Amygdala (tissue), 56 donors: ENCODE measurements at regions not wholly inside any gene's neighbourhood (a gene's known extent, or its start where the extent isn't known, plus 50 kb on each side); places are given as distances from the start of the nearest gene placed in this dataset.
A peak's percentile ranks its signal among the peaks of the same experiment; 100 is the strongest.

Source experiments
- DNase-seq, 56 donors: peaks; one replicate each; lab custom pipeline; 2025; lab: John Stamatoyannopoulos, UW

DNA sequence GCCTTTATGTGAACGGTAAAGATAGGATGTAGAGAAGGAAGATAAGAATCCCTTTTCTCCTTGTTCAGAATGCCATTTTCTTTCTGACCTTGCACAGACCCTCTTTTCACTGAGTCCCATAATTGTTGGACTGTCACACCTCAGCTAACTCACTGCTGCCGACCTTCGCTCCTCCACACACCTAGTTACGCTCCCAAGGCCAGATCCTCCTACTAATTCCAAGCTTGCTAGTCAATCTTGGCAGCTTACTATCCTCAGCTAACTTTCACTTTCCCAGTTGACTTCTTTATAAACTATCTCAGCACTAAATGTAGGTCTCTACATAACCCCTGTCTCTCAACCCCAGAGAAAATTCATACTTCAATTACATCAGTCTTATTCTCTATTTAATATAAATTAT lies 471.8 kb upstream of the PRMT6 start:
- no peak for DNase-seq

DNA sequence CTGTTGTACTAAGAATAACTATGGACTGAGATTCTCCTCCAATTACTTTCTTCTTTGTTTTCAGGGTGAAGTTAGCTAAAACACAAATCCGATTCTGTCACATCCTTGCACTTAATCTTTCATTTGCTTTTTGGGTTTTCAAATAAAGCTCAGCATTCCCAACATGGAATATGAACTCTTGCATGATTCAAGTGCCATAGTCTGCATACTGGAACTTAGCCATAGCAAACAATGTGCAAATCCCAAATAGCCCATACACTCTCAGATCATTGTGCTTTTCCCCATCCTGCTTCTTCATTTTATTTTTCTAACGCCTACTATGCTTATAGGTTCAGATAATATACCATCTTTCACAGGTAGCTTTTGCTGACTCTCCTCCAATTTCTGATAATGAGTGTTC lies 455.8 kb upstream of the PRMT6 start:
- no peak for DNase-seq

DNA sequence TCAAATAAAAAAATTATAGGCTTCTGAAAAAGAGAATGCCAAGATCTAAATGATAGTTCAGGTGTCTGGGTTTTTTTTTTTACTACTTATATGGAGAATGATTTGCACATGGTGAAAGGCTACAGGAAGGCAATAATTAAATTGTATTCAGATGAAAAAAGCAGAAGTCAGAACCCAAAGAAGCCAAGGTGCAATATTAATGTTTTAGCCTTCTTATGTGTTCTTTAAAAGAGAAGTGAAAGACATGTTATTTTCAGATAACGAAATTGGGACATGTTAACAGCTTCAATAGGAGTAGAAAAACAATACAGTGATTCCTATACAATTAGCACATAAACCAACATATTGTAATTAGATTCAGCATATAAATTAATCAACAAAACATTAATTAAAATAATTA lies 452.9 kb upstream of the PRMT6 start:
- DNase-seq, result no peak

DNA sequence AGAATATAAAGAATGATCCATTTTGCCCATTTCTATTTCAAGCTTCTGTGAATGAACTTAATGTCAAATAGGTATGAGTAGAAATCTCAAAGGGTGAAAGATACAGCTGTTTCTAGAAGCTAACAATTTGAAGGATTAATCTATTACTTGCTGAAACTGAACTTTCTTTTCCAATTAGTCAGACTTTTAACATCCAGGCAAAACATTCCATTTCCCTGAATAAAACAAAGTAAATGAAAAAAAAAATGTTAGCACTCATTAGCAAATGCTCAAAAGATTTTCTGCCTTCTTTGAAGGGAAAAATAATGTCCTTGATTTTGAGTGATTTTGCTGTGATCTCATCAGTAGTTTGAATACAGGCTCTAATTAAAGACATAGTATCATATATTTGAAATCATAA lies 447.6 kb upstream of the PRMT6 start:
- DNase-seq, result no peak

DNA sequence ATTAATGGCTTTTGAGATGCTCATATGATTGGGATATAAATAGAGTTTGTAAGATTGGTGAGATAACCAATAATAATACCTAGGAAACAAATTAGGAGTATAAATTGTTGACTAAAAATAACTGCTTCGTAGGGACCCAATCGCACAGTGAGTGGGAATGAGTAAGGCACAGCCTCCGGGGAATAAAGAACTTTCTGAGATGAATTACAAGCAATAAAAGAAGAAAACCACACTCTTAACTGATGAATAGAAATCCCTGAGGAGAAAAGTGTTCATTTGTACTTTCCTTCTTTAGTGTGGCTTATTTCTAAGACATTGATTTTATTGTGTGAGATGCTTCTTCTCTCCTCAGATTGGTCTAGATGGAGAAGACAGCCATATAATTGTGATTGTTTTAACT lies 443.4 kb upstream of the PRMT6 start:
- no peak for DNase-seq

DNA sequence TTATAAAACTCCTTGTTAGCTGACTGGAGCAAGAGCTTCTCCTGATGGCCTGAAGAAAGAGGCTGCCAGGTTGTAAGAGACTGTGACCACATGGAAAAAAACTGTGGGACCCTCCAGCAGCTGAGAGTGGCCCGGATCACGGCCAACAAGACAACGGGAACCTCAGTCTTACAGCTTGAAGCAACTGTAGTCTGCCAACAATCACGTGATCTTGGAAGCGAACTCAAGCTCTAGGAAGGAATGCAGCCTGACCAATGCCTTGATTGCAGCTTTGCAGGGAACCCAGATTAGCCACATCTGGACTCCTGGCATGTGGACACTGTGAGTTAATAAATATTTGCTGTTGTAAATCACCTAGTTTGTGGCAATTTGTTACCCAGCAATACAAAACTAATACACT lies 442.6 kb upstream of the PRMT6 start:
- no peak for DNase-seq

DNA sequence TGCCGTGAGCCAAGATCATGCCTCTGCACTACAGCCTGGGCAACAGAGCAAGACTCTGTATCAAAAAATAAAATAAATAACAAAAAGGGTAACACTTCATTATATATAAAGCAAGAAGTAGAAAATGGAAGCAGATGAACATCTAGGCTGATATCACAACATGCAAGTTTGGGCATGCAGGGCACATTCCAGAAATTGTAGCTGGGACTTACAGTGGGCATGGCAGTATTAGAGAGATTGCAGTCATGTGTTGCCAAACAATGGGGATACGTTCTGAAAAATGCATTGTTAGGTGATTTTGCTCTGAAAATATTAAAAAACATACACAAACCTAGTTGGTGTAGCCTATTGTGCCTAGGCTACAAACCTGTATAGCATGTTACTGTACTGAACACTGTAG lies 441.0 kb upstream of the PRMT6 start:
- no peak for DNase-seq

DNA sequence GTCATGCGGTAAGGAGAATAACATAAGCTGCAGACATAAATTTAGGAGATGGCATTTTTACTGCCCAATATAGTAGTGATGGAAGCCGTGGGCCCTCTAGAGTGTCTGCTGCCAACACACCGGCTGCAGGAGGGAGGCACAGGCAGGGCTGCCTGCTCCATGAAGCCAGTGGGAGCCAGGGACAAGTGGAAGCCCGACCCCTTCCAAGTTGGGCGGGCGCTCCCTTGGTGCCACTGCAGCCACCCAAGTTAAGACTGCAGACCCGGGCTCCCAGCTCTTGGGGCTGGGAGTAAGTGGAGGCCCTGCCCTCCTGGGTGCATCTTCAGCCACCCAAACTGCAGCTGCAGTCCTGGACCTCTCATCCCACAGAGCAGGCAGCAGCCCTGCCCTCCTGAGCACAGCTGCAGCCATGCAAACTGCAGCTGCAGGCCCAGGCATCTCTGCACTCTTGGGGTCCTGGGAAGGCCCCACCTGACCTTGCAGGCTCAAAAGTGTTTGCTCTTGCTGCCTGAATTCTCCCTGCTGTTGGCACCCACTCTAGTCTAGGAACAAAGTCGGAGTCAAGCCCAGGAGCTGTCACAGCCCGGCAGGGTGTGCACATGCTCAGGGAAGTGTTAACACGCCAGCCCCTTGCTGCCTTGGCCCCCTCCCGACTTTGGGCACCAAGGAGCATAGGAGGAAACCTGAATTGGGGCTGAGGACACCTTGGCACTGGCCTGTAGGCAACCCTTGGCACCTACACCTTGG lies 437.2 kb upstream of the PRMT6 start:
- DNase-seq, result no peak

DNA sequence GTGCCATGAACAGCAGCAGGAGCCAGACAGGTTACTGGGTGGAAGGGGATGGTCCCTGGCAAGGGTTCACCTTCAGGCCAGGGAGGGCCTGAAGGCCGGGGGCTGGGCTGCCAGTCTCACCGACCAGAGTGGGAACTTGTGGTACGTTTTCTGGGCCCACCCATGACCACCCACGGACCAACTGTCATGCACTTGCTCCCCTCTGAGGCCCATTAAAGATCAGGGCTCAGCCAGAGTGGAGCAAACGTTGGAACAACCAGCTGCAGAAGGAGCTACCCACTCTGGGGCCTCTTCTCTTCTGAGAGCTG lies 436.7 kb upstream of the PRMT6 start:
- DNase-seq, result no peak

DNA sequence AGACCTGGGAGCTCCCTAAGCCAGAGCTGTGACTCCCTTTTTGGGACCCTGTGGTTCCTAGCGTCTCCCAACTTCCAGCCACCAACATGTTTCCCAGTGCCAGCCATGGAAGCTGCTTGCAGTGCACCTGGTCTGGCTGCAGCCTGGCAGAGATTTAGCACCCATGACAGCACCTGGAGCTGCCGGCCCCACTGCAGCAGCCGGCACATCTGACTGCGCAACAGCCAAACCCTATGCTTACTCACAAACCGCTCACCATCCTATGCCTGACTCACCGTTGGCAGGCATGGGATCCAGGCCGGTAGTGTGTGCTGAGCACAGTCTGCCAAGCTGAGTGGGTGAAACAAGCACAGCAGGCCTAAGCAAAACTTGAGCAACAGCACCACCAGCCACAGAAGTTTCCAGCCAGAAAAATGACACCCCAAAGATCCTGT lies 435.9 kb upstream of the PRMT6 start:
- DNase-seq, result peak in 6 of 56 donors; percentile 2 to 51 (median 8)

DNA sequence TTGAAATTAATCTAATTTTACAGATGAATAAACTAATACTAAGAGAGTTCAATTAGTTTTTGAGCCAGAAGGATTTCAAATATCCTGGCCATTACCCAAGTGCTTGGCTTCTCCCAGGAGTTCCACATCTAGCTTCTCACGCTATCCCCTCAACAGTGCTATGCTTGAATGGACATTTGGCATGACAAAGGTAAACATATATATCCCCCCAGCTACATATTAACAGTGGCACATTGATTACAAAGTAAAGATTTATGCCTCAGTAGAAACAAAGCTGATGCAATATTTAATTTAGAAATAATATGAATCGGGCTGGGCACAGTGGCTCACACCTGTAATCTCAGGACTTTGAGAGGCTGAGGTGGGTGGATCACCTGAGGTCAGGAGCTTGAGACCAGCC lies 434.6 kb upstream of the PRMT6 start:
- DNase-seq, result no peak

DNA sequence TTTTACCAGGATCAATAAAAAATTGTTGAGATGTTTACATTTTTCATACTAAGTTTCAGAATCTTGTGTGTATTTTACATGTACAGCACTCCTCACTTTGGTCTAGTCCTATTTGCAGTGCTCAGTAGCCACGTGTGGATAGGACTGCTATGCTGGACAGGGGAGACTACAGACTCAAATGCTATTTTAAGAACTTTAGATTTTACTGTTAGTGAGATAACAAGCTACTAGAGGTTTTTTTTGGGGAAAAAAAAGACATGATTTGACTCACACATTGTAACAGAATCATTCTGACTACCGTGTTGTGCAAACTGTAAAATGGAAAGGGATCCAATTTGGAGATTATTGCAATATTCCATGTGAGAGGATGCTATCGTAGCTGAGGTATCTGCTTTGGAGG lies 418.9 kb upstream of the PRMT6 start:
- no peak for DNase-seq

DNA sequence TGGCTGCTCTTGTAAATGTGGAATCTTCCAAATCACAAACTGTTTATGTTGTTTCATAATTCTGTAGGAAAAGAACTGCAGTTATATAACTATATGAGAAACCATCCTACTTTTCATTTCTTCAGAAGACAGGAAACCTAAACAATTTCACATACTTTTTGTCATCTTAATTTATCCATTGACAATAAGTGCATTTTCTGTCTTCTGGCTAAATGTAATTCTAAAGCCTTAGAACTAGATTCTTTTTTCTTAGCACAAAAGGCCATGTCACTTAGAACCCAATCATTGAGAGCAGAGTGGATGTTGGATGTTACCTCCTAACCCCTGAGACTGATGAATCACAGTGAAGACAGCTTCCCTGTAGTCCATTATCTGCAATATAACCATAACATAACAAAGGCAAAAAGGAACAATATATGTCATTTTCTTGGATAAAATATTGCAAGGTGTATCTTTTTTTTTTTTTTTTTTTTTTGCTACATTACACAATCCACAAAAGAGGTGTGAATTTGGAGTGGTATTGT lies 410.2 kb upstream of the PRMT6 start:
- DNase-seq, result no peak

DNA sequence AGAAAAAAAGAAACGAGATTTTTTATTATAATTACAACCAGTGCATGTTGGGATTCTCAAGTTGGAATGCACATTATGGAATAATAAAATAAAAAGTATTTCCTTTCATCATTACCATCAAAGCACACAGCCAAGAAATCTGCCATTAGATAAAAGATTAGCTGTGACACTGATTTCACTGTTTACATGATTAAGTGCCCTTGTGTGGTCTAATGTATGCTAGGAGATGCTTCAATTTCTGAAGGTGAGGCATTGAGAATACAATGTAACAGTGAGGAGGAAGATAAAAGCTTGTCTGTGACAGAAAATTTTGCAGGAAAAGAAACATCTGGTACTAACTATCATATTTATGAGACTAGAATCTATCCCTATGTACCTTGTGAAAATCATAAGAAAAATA lies 409.7 kb upstream of the PRMT6 start:
- no peak for DNase-seq

DNA sequence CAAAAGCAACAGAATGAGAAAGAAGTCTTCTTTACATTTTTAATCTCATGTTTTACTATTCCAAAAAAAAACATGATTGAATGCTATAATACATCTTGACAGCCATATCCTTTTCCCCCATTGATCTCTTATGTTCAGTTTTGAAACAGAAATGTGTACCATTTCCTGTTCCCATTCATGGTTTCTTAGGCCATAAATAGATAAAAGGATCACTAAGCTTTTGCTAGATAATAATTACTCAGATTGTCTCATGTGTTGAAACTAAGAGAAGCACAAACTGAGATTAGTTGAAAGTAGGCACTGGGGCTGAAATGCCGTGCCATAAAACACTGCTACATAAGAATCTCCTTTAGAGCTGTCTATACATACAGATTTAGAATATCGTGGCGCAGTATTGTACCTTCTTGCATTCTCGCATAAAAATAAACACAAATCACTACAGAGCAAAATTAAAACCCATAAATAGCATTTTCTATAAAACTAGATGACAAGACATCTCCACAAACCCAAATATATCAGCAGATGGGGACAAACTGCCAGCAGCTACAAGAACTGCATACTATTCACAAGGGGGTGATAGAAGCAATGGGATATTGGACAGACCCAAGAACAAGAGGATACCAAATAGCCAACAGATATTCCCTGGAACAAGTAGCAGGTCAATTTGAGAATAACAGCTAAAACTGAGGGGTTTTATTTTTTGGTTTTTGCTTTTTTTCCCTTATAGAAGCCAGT lies 405.3 kb upstream of the PRMT6 start:
- no peak for DNase-seq

DNA sequence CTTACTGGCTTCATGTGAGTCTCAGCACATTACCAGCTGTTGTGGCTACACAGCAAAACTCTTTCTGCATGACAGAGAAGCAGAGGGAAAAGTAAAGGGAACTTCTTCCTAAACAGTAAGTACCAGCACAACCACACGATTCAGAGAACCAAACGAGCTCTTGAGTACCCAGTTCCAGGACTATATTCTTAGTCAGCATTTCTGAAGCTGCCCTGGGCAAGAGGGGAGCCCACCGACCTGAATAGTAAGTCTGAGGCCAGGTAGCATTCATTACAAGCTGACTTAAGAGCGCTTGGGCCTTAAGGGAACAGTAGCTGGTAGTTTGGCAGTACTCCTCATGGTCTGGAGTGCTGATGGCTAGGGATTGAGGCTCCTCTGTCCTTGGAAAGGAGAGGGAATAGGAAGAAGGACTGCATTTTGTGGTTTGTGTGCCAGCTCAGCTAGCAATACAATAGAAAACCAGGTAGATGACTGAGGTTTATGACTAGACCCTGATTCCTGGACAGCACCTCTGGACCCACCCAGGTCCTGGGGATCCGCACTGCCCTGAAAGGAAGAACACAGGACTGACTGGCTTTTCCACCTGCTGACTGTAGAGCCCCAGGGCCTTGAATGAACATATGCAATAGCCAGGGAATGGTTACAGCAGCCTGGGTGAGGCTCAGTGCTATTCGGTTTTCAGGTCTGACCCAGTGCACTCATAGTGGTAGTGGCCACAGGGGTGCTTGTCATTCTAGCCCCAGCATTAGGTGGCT lies 396.8 kb upstream of the PRMT6 start:
- DNase-seq, result no peak

DNA sequence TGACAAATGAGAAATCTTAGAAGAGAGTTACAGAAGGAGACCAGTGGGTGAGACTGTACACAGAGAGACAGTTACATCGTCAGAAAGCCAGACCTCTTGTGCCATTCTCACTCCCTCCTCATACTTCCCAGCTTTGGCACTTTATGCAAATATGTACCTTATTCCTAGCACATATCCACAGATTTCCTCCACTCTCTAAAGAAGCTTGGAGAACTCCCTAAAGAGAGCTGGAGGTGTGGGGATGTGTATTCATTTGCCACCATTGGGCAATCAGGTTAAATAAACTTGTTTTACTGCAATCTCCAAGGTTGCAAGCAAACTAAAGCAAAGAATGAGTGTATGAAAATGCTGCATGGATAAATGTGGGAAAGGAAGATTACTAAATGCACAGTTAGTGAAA lies 380.9 kb upstream of the PRMT6 start:
- no peak for DNase-seq

DNA sequence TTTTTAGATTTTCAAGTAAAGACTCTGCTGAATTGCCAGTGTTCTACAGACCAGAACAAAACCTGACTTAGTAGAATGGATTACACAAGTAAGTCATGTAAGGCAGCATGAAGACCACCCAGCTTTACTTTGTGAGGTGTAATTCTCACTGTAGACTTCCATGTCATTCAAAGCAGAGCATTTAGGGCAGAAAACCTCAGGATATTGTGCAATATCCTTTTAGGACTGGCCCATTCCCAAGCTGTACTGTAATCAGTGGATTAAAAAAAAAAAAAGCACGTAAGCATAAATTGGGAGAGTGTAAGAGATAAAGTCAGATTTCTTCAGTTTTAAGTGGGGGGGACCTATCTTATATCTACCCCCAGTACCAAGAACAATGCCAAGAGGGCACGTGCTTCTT lies 380.5 kb upstream of the PRMT6 start:
- no peak for DNase-seq

DNA sequence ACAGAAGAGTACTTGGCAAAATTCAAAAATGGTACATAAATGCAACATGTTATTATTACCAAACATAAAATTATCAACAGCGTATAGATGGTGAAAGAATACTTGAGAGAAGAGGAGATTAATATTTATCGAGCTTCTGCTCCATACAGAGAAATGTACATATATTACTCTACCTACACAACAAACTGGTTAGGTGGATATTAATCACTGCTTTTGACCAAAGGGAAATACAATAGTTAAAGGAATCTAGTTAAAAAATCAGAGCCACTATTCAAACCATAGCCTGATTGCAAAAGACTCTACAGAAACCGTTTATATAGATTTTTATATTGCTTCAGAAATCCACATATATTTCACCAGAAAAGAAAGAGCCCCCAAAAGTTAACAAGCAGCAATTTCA lies 379.3 kb upstream of the PRMT6 start:
- DNase-seq, result no peak

DNA sequence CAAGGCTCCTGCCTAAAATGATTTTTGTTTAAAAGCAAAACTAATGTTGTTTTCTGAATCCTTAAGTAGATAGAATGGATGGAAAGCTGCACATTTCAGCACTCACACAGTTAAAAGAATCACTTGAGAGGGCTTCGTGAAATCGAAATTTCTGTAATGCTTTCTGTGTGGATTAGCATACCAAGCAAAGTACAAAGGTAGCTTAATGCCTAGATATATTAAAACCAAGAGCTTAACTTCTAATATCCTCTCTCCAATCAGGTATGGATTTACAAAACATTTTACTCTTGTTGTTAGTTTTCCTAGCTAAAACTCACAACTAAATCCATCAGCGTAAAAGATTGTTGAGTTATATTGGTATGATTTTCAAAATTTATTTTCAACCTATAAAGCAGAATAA lies 378.8 kb upstream of the PRMT6 start:
- DNase-seq, result no peak

DNA sequence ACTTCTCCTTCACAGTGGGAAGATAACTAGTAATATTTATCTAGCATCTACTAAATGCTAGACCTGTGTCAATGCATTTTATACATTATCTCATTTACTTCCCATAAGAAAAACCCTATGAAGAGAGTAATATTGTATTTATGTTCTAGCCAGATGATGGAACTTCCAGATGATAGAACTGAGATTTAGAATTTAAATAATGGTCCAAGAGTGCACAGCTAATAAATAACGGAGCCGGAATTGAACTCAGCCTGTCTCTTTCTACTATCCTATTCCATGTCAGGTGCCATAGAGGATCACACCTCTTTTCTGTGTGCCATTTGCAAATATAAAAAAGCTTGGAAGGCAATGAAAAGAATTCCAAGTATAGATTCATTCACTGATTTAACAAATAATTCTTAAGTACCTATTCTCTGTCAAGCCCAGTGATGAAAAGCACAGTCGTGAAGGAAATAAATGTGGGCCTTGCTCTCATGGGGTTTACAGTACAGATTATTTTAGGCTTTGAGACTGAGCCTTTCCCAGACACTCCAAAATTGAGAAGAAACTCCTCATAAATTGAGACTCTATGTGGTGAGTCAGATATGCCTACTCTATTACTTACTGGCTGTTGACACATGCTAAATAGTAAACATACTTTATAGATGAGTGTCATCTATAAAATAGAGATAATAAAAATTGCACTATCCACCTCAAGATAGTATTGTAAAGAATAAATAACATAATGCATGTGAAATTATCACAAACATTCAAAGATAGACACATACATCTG lies 378.0 kb upstream of the PRMT6 start:
- DNase-seq, result no peak
